ENCODE measurements at regions not wholly inside any gene's neighbourhood (a gene's known extent, or its start where the extent isn't known, plus 50 kb on each side); places are given as distances from the start of the nearest gene placed in this dataset.

DNA sequence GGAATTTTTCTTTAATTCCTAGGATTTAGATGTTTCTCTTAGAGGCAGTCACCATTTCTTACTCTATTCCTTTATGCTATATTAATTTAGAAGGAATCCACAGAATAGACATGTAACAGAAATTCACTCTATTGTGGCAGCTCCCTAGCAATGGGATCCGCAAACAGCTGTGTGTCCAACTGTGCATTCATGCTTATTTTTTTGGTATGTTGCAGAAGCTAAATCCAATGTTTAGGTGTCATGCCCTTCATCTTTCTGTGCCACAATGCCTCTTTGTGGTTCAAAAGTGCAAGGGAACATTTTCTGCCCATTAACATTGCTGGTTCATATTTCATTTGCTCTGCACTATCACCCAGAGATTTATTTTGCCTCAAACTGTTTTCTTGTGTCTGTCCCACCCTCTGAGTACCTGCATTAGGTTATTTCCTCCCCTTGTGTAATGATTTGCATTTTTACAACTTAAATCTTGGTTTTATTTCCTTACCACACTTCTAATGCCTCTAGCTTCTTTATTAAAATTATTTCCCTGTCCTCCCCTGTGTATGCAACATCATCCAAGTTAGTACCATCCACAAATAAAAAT is 816.5 kb downstream of the EFNA5 start:
- DNase-seq (ENCODE audit: low read depth) = no peak
- TF ChIP-seq, protein P1, sequence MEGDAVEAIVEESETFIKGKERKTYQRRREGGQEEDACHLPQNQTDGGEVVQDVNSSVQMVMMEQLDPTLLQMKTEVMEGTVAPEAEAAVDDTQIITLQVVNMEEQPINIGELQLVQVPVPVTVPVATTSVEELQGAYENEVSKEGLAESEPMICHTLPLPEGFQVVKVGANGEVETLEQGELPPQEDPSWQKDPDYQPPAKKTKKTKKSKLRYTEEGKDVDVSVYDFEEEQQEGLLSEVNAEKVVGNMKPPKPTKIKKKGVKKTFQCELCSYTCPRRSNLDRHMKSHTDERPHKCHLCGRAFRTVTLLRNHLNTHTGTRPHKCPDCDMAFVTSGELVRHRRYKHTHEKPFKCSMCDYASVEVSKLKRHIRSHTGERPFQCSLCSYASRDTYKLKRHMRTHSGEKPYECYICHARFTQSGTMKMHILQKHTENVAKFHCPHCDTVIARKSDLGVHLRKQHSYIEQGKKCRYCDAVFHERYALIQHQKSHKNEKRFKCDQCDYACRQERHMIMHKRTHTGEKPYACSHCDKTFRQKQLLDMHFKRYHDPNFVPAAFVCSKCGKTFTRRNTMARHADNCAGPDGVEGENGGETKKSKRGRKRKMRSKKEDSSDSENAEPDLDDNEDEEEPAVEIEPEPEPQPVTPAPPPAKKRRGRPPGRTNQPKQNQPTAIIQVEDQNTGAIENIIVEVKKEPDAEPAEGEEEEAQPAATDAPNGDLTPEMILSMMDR (conservative IDR thresholded peaks at IDR 0.05; ENCODE audit: low read depth, low read length) = no peak
- no peak overlapping the region for H3K4me3 ChIP-seq (ENCODE audit: low read depth, low read length)

DNA sequence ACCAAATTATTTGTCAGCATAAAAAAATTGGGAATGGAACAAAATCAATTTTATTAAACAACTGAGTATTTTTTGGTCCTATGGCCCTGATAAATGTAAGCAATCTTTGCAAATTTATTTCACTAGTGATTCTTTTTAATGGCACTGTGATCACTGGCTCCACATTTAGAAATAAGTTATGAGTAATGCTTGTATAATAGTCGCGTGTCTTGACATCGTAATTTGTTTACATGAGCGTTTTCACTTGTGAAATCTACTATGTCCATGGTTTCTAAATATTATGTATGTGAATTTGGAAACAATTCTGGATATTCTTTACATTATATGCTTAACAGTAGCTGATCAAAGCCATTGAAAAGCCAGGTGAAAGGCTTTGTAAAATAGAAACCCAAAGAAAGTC is 817.5 kb downstream of the EFNA5 start:
- DNase-seq (ENCODE audit: low read depth) = no peak
- TF ChIP-seq, protein P1 (conservative IDR thresholded peaks at IDR 0.05; ENCODE audit: low read depth, low read length) = no peak
- H3K4me3 ChIP-seq (ENCODE audit: low read depth, low read length) = no peak overlapping the region

DNA sequence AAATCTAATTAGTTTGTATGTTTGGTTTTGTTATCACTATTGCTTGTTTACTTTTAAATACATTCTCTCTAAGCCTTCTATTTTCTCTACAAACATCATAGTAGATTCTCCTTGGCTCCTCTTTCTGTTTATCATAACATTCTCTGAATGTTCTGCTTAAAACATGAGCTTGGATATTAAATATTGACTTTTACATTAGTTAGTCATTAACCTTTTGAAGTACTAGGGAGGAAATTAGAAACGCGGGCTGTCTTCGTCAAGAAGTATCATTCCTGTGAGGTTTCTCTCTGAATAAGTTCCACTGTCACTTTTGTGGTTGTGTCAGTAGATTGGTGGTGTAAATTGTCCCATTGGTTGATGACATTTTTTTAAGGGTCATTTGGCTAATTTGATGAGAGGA is 821.5 kb downstream of the EFNA5 start:
- no peak overlapping the region for H3K4me3 ChIP-seq (ENCODE audit: low read depth, low read length)
- no peak for DNase-seq (ENCODE audit: low read depth)
- TF ChIP-seq, protein P1 (conservative IDR thresholded peaks at IDR 0.05; ENCODE audit: low read depth, low read length) = no peak

DNA sequence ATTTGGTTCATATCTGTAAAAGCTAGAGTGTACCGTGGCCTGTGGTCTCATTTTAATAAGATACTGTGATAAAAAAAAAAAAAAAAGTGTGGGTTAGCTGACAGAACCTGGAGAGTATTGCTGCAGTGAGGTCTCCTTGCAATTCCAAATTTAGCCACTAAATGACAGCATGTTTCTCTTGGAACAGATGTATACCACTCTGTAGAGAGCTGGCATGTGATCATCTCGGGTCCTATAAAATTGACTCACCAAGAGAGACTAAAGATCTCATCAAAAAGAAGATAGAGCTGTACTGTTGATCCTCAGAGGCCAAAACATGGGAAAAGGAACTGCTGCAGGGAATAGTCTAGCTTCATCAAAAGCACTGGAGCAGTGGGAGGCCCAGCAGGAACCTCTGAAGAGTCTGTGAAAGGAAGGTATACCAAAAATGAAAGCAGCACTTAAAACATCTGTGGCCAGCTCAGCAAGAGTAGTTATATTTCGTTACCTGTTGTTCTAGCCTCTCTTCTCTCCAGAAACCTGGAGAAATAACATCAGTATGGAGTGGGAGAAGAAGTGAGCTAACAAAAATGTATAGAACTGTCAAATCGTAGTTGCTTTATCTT is 826.8 kb downstream of the EFNA5 start:
- DNase-seq (ENCODE audit: low read depth) = peak; percentile 64
- H3K4me3 ChIP-seq (ENCODE audit: low read depth, low read length) = no peak overlapping the region
- TF ChIP-seq, protein P1 (conservative IDR thresholded peaks at IDR 0.05; ENCODE audit: low read depth, low read length) = peak; percentile 51

DNA sequence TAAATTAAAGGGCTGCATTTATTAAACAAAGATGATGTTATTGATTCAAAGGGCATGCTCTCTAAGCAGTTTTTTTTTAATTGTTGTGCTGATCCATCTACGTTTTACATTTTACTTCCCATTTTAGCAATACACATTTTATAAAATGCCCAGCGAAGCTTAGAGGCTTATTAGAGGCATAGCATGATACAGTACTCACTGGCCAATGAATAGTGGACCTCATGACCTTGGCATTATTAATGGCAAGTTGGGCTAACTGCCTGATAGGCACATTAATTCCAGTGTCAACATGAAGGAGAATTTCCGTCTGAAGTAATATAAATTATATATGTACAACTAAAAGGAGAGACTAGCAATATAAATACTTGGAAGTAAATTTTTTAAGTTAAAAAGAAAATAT is 837.2 kb downstream of the EFNA5 start:
- TF ChIP-seq, protein P1 (conservative IDR thresholded peaks at IDR 0.05; ENCODE audit: low read depth, low read length) = no peak
- no peak overlapping the region for H3K4me3 ChIP-seq (ENCODE audit: low read depth, low read length)
- DNase-seq (ENCODE audit: low read depth) = no peak

DNA sequence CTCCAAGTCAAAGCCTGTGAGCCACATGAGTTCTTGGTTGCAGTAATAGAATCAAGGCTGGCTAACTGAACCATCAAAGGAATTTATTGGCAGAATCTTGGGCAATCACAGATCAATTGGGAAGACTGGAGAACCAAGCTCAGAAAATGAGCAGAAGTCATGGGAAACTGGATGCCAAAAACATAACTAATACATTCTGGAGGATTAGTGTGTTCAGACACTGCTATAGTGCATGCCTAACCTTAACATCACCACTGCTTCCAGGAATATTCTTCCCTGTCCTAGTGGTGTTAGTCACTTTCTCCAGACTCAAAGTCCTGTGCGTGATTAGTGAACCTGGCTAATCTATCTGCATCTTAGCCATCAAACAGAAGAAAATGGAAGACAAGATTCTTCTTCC is 843.7 kb downstream of the EFNA5 start:
- TF ChIP-seq, protein P1 (conservative IDR thresholded peaks at IDR 0.05; ENCODE audit: low read depth, low read length) = no peak
- DNase-seq (ENCODE audit: low read depth) = peak; percentile 28
- H3K4me3 ChIP-seq (ENCODE audit: low read depth, low read length) = no peak overlapping the region

DNA sequence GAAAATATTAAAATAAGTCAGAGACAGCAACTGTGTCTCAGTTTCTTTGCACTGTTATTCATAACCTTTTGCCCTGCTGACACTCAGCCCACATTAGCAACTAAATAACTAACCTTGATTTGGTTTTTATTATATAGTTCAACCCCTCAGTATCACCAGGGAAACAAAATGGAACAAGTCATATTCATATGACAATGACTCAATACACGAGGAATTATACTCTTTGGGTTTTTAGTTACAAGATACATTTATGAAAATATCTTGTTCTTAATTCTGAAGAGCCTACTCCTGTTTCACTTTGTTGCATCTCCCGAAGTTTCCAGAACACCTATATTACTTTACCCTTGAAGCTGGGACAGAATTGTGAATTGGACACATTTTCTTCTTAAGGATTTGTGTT is 845.4 kb downstream of the EFNA5 start:
- DNase-seq (ENCODE audit: low read depth) = peak; percentile 60
- TF ChIP-seq, protein P1 (conservative IDR thresholded peaks at IDR 0.05; ENCODE audit: low read depth, low read length) = no peak
- H3K4me3 ChIP-seq (ENCODE audit: low read depth, low read length) = no peak overlapping the region

Data from choroid plexus epithelial cell (primary cell).